ENCODE measurements at regions not wholly inside any gene's neighbourhood (a gene's known extent, or its start where the extent isn't known, plus 50 kb on each side); places are given as distances from the start of the nearest gene placed in this dataset.

GRCh38 chr18:78090584-78090983 is 840.9 kb downstream of the GALR1 start:
- Histone ChIP-seq H3K79me2 (ENCODE audit: insufficient read depth, low read depth, low read length) (no peaks in the 10 kb centered on the region), H3K27ac (ENCODE audit: low read depth, low read length, poor library complexity, severe bottlenecking) (no peak overlapping the region), H4K20me1 (ENCODE audit: insufficient read depth, low read length) (no peaks in the 10 kb centered on the region), H3K36me3 (ENCODE audit: insufficient read depth, low read length) (no peaks in the 10 kb centered on the region), H3K9me3 (ENCODE audit: low read length) (no peaks in the 10 kb centered on the region), H3K4me2 (ENCODE audit: low read length) (no peak overlapping the region), H3K9me2 (ENCODE audit: insufficient read depth, low read length) (no peaks in the 10 kb centered on the region), H2AFZ (ENCODE audit: low read length) (no peak overlapping the region), H3K4me3 (ENCODE audit: low read depth, low read length, poor library complexity, severe bottlenecking) (no peak overlapping the region), H3K4me1 (ENCODE audit: insufficient read depth, low read length, poor library complexity, severe bottlenecking) (no peaks in the 10 kb centered on the region)
- POLR2A ChIA-PET = interaction anchor here (0.6 kb wide), 1 partner anchor 41 kb away, joined by 3 read pairs; no protein-coding TSS in a partner anchor
- TF ChIP-seq CTCF (conservative IDR thresholded peaks at IDR 0.05; ENCODE audit: low read length) (no peak), EZH2phosphoT487 (IDR thresholded peaks at IDR 0.05; ENCODE audit: borderline replicate concordance, low read depth, low read length) (no peak)
- BruUV-seq (replicated peaks) = no TSS peak
- CTCF ChIA-PET (ENCODE audit: unreplicated experiment) = no interaction called here
- DNase-seq (ENCODE audit: low spot score) = no peak
- intact Hi-C loops (cut with micrococcal nuclease; ENCODE audit: unreplicated experiment) = no loop called here

GRCh38 chr18:78092901-78093300 is 843.3 kb downstream of the GALR1 start:
- intact Hi-C loops (cut with micrococcal nuclease; ENCODE audit: unreplicated experiment) = no loop called here
- H3K4me3 ChIP-seq (ENCODE audit: low read depth, low read length, poor library complexity, severe bottlenecking) = no peak overlapping the region
- no peaks in the 10 kb centered on the region for H3K4me1 ChIP-seq (ENCODE audit: insufficient read depth, low read length, poor library complexity, severe bottlenecking)
- no peak overlapping the region for H3K27ac ChIP-seq (ENCODE audit: low read depth, low read length, poor library complexity, severe bottlenecking)
- ChIA-PET POLR2A (no interaction called here), CTCF (ENCODE audit: unreplicated experiment) (no interaction called here)
- H3K4me2 ChIP-seq (ENCODE audit: low read length) = no peak overlapping the region
- H3K9me2 ChIP-seq (ENCODE audit: insufficient read depth, low read length) = no peaks in the 10 kb centered on the region
- no peaks in the 10 kb centered on the region for H3K79me2 ChIP-seq (ENCODE audit: insufficient read depth, low read depth, low read length)
- TF ChIP-seq EZH2phosphoT487 (IDR thresholded peaks at IDR 0.05; ENCODE audit: borderline replicate concordance, low read depth, low read length) = no peak
- no peak for TF ChIP-seq CTCF (conservative IDR thresholded peaks at IDR 0.05; ENCODE audit: low read length)
- H2AFZ ChIP-seq (ENCODE audit: low read length) = no peak overlapping the region
- no peaks in the 10 kb centered on the region for H3K36me3 ChIP-seq (ENCODE audit: insufficient read depth, low read length)
- no peaks in the 10 kb centered on the region for H4K20me1 ChIP-seq (ENCODE audit: insufficient read depth, low read length)
- no TSS peak for BruUV-seq (replicated peaks)
- DNase-seq (ENCODE audit: low spot score) = no peak
- H3K9me3 ChIP-seq (ENCODE audit: low read length) = no peaks in the 10 kb centered on the region

GRCh38 chr18:78099979-78100588 is 850.4 kb downstream of the GALR1 start:
- no peak overlapping the region for H3K27ac ChIP-seq (ENCODE audit: low read depth, low read length, poor library complexity, severe bottlenecking)
- no peak for TF ChIP-seq EZH2phosphoT487 (IDR thresholded peaks at IDR 0.05; ENCODE audit: borderline replicate concordance, low read depth, low read length)
- H3K4me1 ChIP-seq (ENCODE audit: insufficient read depth, low read length, poor library complexity, severe bottlenecking) = no peaks in the 10 kb centered on the region
- no peaks in the 10 kb centered on the region for H3K9me2 ChIP-seq (ENCODE audit: insufficient read depth, low read length)
- H4K20me1 ChIP-seq (ENCODE audit: insufficient read depth, low read length) = no peaks in the 10 kb centered on the region
- no peak overlapping the region for H3K4me3 ChIP-seq (ENCODE audit: low read depth, low read length, poor library complexity, severe bottlenecking)
- ChIA-PET POLR2A (no interaction called here), CTCF (ENCODE audit: unreplicated experiment) (no interaction called here)
- no TSS peak for BruUV-seq (replicated peaks)
- H3K36me3 ChIP-seq (ENCODE audit: insufficient read depth, low read length) = no peaks in the 10 kb centered on the region
- DNase-seq (ENCODE audit: low spot score) = no peak
- no peaks in the 10 kb centered on the region for H3K9me3 ChIP-seq (ENCODE audit: low read length)
- no peak overlapping the region for H3K4me2 ChIP-seq (ENCODE audit: low read length)
- no peak overlapping the region for H2AFZ ChIP-seq (ENCODE audit: low read length)
- H3K79me2 ChIP-seq (ENCODE audit: insufficient read depth, low read depth, low read length) = no peaks in the 10 kb centered on the region
- intact Hi-C loops (cut with micrococcal nuclease; ENCODE audit: unreplicated experiment) = no loop called here
